NCI-H1694 (cell line): ENCODE measurements at regions not wholly inside any gene's neighbourhood (a gene's known extent, or its start where the extent isn't known, plus 50 kb on each side); places are given as distances from the start of the nearest gene placed in this dataset.
A peak's percentile ranks its signal among the peaks of the same experiment; 100 is the strongest.
"Not testable (repeated sequence)": the region's sequence is repeated elsewhere in the genome, so short reads cannot be mapped to it uniquely, and the experiment has no call there.

Experiments
- DNase-seq: peaks from one replicate; lab custom pipeline; 2025; lab: John Stamatoyannopoulos, UW

DNA sequence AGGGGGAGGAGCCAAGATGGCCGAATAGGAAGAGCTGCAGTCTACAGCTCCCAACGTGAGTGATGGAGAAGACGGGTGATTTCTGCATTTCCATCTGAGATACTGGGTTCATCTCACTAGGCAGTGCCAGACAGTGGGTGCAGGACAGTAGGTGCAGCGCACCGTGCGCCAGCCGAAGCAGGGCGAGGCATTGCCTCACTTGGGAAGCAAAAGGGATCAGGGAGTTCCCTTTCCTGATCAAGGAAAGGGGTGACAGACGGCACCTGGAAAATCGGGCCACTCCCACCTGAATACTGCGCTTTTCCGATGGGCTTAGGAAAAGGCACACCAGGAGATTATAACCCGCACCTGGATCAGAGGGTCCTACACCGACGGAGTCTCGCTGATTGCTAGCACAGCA lies 121.1 kb upstream of the SESTD1 start:
- not testable (repeated sequence) for DNase-seq

DNA sequence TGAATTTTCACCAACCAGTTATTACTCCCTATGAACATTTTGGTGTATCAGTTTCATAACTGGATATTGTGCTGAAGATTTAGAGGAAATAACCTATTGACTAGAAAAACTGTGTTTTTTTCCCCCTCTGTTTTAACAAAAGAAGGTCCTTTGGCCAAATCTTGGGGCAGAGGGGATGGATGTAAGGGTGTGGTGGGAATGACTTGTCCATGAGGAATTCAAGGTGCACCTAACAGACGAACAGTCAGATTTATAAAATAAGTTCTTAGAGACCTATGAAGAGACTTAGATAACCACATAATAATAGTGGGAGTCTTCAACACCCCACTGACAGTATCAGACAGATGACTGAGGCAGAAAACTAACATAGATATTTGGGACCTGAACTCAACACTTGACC lies 119.3 kb upstream of the SESTD1 start:
- no peak for DNase-seq

DNA sequence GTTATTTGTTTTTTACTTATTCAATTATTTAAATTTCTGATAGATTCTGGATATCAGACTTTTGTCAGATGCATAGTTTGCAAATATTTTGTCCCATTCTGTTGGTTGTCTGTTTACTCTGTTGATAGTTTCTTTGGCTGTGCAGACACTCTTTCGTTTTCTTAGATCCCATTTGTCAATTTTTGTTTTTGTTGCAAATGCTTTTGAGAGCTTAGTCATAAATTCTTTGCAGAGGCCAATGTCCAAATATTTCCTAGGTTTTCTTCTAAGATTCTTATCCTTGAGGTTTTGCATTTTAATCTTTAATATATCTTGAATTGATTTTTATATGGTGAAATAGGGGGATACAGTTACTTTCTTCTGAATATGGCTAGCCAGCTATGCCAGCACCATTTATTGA lies 112.7 kb upstream of the SESTD1 start:
- no peak for DNase-seq

DNA sequence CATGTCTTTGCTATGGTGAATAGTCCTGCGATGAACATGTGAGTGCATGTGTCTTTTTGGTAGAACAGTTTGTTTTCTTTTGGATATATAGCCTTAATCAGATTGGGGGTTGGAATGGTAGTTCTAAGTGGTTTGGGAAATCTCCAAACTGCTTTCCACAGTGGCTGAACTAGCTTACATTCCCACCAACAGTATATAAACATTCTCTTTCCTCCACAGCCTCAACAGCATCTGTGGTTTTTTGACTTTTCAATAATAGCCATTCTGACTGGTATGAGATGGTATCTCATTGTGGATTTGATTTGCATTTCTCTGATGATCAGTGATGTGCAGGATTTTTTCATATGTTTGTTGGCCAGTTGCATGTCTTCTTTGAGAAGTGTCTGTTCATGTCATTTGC lies 112.2 kb upstream of the SESTD1 start:
- no peak for DNase-seq

DNA sequence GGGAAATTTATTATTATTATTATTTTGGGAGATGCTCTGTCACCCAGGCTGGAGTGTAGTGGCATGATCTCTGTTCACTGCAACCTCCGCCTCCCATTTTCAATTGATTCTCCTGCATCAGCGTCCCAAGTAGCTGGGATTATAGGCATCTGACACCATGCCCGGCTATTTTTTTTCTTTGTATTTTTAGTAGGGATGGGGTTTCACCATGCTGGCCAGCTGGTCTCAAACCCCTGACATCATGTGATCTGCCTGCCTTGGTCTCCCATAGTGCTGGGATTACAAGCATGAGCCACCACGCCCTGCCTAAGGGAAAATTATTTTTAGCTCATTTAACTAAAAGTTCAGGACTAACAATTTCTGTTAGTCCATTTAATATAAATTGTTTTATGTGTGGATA lies 109.2 kb upstream of the SESTD1 start:
- DNase-seq = no peak

DNA sequence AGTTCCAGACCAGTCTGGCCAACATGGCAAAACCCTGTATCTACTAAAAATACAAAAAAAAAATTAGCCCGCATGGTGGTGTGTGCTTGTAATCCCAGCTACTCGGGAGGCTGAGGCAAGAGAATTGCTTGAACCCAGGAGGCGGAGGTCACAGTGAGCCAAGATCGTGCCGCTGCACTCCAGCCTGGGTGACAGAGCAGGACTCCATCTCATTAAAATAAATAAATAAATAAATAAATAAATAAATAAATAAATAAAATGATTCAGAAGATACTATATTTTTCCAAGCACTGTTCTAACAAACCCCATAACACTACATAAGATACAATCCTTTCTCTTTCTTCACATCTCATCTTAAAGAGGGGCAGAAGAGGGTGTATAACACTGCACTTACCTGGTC lies 100.9 kb upstream of the SESTD1 start:
- DNase-seq = not testable (repeated sequence)

DNA sequence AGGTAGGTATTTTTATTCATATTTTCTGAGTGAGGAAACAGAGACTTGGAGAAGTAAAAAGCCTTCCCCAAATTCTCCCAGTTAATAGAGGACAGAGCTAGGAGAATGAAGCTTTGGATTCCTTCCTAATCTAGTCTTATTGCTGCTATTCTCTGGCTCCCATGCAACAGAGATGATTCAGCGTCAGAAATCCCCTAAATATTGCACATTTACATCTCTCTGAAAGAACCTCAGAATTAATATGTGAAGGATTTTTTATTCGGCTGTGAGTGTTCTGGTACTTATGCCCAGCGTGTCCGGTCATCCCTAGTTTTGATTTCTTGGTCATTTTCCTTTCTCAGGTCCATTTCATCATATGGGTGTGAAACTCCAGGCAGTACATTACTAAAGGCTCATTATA lies 91.2 kb upstream of the SESTD1 start:
- DNase-seq = no peak

DNA sequence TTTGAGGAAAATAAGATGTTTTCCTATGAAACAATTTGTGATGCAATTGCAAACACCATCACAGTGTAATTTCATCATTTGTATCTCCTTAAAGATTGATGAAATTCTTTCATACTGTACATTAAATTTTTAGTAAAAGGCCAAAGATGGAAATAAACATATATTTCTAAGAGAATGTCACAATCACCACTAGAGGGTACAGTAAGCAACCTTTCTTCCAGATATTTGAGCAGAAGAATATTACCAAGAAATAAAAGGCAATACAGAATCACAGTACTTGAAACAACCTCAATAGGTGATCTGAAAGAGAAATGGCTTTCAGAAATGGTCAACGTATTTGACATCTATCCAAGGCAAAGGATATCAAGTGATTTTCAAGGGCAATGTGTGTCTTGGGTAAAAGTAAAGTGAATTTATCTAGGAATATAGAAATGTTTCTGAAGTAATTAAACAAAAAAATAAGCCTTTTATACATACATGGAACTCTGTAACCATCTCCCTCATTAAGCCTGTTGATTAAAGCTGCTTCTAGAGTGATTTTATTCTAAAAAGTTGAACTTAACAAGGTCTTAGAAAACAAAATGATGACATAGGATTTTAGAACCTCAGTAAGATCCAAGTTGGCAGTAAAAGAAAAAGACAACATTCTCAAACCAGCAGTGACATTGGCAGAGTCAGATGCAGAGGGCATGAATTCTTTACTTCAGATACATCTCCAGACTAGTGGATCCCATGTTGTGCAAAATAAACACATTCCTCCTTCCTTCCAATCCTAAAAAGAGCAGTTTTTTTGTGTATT lies 90.3 kb upstream of the SESTD1 start:
- no peak for DNase-seq

DNA sequence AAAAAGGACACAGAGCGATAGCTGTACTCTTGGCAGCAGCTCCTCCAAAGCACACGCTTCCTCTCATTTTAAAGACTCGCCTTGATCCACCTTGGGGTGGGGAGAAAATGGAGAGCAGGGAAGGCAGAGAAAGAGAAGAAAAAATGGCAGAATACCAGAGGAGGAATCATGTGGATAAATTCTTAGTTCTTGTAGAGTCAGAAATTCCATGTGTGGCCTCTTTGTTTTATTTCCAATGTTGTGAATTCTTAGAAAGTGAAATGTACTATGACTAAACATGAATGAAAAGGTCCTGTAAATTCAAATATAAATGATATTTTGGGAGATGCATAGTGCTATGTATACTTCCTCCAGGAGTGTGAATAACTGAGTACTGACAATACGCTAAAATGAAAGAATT lies 89.7 kb upstream of the SESTD1 start:
- DNase-seq = no peak

DNA sequence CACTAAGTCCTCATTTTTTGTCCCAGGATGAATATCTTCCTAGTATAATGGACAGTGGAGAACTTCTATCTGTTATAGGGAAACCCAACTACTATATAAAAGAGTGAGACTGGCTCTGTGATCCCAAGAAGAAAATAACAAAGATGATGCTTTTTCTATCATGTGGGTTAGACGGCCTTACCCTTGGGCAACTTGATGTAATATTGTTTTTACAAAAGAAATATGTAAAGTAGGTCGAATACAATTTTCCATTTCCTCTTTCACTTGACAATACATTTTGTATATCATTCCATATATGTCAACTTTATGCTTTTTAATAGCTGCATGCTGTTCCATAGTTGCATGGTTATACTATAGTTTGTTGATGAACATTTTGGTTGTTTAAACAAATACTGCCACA lies 87.5 kb upstream of the SESTD1 start:
- DNase-seq = no peak

DNA sequence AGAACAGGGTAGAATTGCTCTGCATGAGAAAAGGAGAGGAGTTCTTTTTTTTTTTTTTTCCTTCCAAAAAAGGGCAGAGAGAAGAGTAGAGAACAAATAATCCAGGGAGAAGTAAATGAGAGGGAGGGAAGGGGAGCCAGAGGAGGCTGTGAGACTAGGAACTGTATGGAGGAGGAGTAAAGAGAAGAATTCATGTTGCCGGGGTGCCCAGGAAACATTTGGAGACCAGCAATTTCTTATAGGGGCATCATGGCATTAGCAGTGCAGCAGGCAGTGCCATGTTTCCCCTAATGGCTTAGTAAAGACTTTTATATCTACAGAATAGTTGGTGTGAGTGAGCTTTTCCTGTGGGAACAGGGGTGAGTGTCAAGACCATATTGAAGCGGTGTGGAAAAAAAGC lies 86.4 kb upstream of the SESTD1 start:
- DNase-seq = no peak

DNA sequence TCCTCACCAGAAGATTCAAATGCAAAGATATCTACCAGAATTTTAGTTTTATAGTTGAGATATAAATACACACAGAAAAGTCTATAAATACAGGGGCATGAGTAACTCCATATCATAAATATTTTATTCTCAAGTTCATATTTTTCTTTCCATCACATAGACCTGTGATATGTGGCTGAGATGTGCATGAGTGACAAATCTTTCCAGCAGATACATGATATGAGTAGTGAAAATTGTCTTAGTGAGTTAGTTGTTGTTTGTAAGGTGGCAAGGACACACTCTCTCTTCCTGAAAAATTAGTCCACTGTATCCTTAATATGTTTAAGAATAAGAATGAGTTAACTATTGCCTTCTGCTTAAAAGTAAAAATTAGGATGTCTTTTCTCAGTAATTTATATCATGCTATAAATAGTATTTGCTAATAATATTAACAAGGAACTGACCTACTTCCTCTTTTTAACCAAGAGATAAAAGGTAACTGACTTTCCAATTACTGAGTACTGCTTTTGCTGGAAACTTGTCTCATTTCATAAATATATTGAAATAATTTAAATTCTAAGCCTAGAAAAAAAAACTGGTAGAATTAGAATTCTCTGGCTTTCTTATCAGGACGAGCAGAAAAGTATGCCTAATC lies 85.2 kb upstream of the SESTD1 start:
- no peak for DNase-seq

DNA sequence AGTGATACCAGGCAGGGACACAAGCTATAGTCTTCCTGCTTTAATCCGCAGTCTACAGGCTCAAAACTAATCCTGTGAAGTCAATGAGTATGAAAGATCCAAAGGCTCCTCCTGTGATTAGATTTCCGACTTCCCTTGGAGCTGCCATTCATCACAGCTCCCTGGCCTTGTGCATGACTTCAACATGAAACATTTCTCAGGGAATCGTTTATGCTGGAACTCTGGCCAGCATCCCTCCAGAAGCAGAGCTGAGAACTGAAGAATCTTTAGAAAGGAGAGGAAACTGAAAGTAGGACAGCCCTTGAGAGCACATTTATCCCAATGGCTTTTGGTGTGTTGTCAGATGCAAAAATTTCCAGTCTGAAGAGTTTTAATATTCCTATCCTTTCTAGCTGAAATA lies 84.3 kb upstream of the SESTD1 start:
- DNase-seq = no peak

DNA sequence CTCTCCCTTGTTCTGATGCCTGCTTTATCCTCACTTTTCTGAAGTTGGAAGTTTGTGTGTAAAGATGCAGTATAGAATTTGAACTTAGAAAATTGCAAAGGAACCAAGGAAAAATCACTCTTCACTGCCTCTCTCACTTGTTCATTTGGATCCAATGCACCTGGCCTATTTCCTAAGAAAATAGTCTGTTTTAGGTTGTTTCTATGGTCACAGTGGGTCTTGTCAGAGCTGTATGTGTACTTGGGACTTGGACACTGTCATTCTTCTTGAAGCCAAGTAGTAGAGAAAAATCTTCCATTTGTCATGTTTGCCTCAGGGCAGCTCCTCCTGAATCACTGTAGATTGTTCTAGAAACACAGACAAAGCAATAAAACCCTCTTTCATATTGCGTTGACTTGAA lies 80.3 kb upstream of the SESTD1 start:
- DNase-seq = no peak

DNA sequence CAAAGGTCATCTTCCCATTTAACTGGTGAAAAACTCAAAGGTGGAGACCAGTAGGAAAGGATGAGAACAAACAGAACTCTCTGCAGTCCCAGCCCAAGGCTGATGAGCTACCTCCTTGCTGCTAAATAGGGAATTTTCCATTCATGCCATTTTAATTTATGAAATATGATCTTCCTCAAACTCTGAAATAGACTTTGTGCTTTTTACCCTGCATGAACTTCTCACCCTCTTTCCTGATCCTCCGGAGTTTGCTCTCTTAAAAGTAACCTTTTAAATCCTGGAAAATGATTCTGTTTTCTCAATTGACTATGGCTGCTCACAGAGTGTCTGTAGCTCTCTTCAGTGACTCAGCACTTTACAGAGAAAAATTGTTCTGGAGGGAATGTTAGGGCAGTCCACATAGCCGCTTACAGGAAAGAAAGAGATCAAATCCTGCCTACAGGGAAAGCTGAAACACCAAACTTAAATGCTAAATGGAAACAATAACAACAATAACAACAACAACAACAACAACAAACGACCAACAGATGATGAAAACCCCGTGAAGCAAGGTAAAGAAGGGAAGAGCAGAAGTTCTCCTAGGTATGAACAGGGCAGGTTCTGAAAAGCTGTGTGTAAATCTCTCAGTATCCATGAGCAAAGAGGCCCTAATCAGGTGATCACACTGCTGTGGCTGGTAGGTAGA lies 79.8 kb upstream of the SESTD1 start:
- no peak for DNase-seq

DNA sequence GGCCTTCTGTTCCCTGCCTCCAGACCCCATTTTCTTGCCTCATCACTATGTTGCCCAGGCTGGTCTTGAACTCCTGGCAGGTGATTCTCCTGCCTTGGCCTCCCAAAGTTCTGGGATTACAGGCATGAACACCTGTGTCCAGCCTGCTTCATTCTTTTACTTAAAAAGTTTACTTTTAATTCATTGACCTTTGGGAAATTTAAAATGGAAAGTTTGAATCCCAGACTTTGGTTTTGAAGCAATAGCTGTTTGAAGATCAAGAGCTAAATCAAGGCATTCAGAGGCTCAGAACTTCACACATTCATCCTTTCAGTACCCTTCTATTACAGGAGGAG lies 79.3 kb upstream of the SESTD1 start:
- no peak for DNase-seq

DNA sequence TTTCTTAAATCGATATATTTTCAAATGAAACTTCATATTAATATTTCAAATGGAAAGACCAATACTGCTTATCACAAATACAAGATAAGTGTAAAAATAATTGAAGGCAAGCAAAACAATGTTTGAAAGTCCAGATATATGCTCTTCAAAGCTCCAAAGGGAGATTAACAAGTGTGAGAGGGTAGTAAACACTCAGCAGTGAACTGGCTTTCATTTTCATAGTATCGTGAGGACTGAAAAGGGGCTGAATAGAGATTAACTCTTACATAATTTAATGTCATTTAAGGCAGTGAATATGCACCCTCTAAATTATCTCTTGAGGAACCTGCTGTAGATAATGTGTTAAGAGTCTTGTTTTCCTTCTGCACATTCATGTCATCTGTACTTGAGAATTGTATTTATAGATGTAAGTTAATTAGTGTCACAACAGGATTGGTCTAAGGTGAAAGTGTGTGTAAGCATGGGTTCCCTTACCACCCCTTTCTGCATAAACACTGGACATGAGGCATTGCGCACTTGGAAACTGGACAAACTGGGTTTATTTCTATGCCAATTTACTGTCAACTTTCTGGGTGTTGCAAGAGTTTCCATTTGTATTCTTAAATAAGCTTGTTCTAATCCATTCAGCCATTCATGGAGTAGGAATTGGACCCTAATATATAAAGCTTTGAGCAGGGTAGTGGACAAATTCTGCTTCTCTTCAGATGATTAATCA lies 76.7 kb upstream of the SESTD1 start:
- no peak for DNase-seq

DNA sequence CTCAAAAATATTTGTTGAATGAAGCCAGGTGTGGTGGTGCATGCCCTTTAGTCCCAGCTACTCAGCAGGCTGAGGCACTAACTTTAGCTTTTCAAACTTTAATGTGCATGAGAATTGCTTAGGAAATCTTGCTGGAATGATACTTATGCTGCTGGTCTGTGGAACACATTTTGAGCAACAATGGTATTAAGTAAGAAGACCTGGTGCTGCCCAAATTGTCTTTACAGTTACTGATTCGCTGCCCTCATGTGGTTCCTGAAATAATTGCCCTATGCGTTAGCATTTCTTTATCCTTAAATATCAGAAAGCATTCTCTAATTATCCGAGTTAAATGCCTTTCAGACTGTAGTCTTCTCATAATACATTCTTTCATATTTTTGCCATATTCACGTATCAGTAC lies 76.0 kb upstream of the SESTD1 start:
- DNase-seq = peak; percentile 19

DNA sequence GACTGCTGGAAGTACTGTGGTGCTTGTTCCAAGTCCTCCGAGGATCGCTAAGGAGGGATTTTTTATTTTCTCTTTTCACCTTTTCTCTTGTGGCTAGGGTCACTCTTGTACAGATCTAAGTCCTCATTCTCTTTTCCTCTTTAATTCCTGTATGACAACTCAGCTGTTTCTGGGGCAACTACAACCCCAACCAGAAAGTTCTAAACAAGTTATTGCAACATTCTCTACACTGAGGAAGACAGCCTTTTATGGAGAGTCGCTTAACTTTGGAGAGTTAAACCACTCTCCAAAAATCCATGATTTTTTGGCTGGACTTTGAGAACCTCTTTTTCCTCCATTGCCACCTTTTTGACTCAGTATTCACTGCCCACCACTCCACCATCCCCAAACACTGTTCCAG lies 74.0 kb upstream of the SESTD1 start:
- DNase-seq = no peak

DNA sequence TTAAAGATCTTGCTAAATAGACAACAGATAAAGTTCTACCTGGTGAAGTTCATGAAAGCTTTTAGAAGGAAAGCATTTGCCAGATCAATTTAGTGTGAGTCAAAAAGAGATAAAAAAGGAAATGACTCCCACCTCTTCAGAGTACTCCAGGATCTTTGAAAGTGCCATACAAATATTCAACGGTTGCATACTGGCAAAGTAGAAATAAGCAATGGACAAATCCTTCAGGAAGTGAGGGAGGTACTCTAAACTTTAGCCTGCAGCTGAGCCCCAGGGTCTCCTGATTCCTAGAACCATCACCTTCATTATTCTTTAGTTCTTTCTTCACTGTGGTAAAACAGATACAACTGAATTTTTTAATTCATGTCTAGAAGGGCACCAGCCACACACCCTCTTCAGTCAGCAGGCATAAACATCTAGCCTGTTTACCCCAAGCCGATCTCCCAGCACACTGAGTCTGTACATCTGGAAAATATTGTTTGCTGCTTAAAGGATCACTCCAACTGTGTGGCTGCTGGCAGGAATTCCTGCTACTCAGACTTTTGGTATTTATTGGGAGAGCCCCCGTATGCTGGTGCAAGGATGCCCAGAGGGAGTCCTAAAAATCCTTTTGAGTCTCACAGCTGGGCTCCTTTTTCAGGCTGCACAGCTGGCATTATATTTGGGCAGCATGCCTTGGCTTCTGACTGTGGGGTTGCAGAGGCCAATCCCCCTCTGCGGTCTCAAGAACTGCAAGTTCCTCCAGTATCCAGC lies 72.3 kb upstream of the SESTD1 start:
- no peak for DNase-seq

DNA sequence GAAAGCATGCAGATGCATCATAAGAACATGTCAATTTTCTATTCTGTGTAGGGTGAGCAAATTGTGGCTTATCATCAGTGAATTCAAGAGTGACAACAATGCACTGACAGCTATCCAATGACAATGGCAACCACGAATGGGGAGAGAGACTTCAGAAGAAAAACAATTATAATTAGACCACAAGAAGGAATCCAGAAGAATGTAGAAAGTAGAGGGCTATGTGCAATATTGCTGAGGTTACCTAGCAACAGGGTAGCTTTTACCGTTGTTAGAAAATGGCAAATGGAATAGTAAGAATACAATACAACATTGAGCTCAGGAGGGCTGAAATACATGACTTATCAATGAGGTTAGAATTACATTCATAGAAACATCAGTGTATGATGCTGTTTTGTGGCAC lies 71.1 kb upstream of the SESTD1 start:
- no peak for DNase-seq

DNA sequence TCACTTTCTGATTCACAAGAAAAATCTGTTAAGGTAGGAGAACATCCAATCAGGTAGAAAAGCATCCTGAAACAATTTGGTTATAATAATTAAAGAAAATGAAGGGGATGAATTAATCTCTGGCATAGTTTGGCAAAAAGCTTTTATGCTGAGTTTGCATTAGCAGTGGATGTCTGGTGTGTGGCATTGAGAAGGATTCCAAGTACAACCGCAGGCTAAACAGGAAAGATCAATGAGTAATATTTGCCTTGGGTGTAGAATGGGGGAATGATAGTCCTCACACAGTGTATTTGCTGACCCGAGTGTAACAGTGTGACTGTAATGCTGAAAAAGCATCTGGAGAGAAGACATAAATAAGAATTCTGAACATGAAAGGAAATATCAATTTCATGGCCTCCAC lies 68.3 kb upstream of the SESTD1 start:
- no peak for DNase-seq
